NT2/D1 (cell line): ENCODE measurements at regions not wholly inside any gene's neighbourhood (a gene's known extent, or its start where the extent isn't known, plus 50 kb on each side); places are given as distances from the start of the nearest gene placed in this dataset.

Source experiments
- SUZ12 ChIP-seq: IDR thresholded peaks from 2 replicates; pipeline ENCODE4 v1.6.1; 2011; ENCODE audit not compliant: insufficient read length, insufficient read depth; ENCODE audit errors: extremely low read depth
- ZNF274 ChIP-seq: IDR thresholded peaks from 2 replicates; pipeline ENCODE4 v1.6.1; 2011; ENCODE audit warnings: mild to moderate bottlenecking, low read depth, low read length

- no peak for TF ChIP-seq ZNF274
- TF ChIP-seq SUZ12, result no peak
These were observed 556.1 kb upstream of the MDFIC2 start for GRCh38 chr3:70868561-70868960.
